ENCODE measurements at regions not wholly inside any gene's neighbourhood (a gene's known extent, or its start where the extent isn't known, plus 50 kb on each side); places are given as distances from the start of the nearest gene placed in this dataset.
"Not testable (repeated sequence)": the region's sequence is repeated elsewhere in the genome, so short reads cannot be mapped to it uniquely, and the experiment has no call there.

DNA sequence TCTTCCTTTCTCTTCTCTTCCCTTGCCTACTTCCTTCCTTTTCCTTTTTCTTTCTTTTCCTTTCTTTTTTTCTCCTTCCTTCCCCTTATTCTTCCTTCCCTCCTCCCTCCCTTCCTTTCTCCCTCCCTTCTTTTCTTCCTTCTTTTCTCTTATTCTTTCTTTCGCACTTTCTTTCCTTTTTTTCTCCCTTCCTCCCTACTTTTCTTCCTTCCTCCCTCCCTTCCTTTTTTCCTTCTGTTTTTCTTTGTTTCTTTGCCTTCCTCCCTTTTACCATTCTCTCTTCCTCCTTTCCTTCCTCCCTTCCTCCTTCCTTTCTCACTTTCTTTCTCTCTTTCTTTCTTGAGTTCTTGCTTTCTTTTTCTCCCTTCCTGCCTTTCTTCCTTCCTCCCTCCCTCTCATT, 416.5 kb downstream of the ANKRD30B start:
- not testable (repeated sequence) for H3K27me3 ChIP-seq; H3K9me3 ChIP-seq; H3K27ac ChIP-seq; H3K36me3 ChIP-seq; H3K4me1 ChIP-seq; H3K4me3 ChIP-seq; DNase-seq (ENCODE audit: low spot score)

GRCh38 chr18:15165048-15165447, 417.1 kb downstream of the ANKRD30B start:
- Histone ChIP-seq H3K36me3 (no peaks in the 10 kb centered on the region), H3K4me1 (no peaks in the 10 kb centered on the region), H3K9me3 (no peaks in the 10 kb centered on the region), H3K27ac (no peak overlapping the region), H3K27me3 (no peaks in the 10 kb centered on the region), H3K4me3 (no peak overlapping the region)
- DNase-seq (ENCODE audit: low spot score), result no peak
- TF ChIP-seq, protein P1, sequence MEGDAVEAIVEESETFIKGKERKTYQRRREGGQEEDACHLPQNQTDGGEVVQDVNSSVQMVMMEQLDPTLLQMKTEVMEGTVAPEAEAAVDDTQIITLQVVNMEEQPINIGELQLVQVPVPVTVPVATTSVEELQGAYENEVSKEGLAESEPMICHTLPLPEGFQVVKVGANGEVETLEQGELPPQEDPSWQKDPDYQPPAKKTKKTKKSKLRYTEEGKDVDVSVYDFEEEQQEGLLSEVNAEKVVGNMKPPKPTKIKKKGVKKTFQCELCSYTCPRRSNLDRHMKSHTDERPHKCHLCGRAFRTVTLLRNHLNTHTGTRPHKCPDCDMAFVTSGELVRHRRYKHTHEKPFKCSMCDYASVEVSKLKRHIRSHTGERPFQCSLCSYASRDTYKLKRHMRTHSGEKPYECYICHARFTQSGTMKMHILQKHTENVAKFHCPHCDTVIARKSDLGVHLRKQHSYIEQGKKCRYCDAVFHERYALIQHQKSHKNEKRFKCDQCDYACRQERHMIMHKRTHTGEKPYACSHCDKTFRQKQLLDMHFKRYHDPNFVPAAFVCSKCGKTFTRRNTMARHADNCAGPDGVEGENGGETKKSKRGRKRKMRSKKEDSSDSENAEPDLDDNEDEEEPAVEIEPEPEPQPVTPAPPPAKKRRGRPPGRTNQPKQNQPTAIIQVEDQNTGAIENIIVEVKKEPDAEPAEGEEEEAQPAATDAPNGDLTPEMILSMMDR (IDR thresholded peaks at IDR 0.05), result no peak

DNA sequence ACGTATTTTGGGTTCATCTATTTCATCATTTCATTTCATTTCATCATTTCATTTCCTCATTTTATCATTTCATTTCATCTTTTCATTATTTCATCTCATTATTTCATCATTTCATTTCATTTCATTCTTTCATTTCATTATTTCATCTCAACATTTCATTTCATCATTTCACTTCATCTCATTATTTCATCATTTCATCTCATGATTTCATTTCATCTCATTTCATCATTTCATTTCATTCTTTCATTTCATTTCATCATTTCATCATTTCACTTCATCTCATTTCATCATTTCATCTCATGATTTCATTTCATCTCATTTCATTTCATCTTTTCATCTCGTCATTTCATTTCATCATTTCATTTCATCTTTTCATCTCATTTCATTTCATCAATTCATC, 445.1 kb downstream of the ANKRD30B start:
- H3K4me3 ChIP-seq; H3K27ac ChIP-seq; H3K4me1 ChIP-seq; H3K36me3 ChIP-seq; DNase-seq (ENCODE audit: low spot score); H3K27me3 ChIP-seq: not testable (repeated sequence)
- H3K9me3 ChIP-seq, result peaks cover 0 to 11% of the 10 kb centered on the region in 2 donors

DNA sequence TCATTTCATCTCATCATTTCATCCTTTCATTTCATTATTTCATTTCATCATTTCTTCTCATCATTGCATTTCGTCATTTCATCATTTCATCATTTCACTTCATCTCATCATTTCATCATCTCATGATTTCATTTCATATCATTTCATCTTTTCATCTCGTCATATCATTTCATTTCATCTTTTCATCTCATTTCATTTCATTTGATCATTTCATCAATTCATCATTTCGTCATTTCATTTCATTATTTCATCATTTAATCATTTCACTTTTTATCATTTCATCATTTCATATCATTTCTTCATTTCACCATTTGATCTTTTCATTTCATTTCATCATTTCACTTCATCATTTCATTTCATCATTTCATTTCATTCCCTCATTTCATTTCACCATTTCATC, 445.8 kb downstream of the ANKRD30B start:
- peaks cover 0 to 11% of the 10 kb centered on the region in 2 donors for H3K9me3 ChIP-seq

GRCh38 chr18:15197338-15198115, 449.6 kb downstream of the ANKRD30B start:
- not testable (repeated sequence) for H3K36me3 ChIP-seq; H3K9me3 ChIP-seq; H3K4me1 ChIP-seq; H3K27ac ChIP-seq; H3K27me3 ChIP-seq; DNase-seq (ENCODE audit: low spot score)
- peak overlapping the region in 1 of 2 donors; percentile 41 for H3K4me3 ChIP-seq

More for the DNA sequence above, 445.8 kb downstream of the ANKRD30B start:
- H3K27ac ChIP-seq; H3K4me3 ChIP-seq; H3K27me3 ChIP-seq; H3K36me3 ChIP-seq; H3K4me1 ChIP-seq; DNase-seq (ENCODE audit: low spot score): not testable (repeated sequence)

- Histone ChIP-seq H3K4me3 (peak overlapping the region in 1 of 2 donors; percentile 41), H3K27ac (no peak overlapping the region), H3K27me3 (peaks cover 0 to 8% of the 10 kb centered on the region in 2 donors), H3K9me3 (peaks cover 0 to 5% of the 10 kb centered on the region in 2 donors), H3K36me3 (no peaks in the 10 kb centered on the region), H3K4me1 (peaks cover 0 to 8% of the 10 kb centered on the region in 2 donors)
- DNase-seq (ENCODE audit: low spot score), result no peak
- TF ChIP-seq, protein P1 (IDR thresholded peaks at IDR 0.05), result no peak
These were observed 450.1 kb downstream of the ANKRD30B start for GRCh38 chr18:15198116-15198389.
